ENCODE measurements at regions not wholly inside any gene's neighbourhood (a gene's known extent, or its start where the extent isn't known, plus 50 kb on each side); places are given as distances from the start of the nearest gene placed in this dataset.

DNA sequence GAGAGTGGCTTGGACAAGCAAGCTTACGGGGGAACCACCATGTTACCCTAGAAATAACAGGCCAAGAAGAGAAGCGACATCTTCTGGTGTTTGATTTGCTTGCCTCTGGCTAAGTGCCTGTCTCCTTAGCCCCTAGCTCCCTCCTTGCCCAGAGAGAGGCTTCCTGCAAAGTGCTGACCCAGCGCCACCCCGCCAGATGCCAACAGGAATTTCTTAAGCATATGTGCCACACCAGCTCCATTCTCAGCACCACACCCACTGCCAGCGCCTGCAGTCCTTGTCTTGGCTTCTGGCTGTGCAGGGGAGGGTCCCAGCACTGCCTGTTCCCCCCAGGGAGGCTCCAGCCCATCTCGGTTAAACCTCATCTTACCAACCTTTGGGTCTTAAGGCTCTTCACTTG is 74.2 kb upstream of the NCOR2 start:
- TF ChIP-seq, protein P1, sequence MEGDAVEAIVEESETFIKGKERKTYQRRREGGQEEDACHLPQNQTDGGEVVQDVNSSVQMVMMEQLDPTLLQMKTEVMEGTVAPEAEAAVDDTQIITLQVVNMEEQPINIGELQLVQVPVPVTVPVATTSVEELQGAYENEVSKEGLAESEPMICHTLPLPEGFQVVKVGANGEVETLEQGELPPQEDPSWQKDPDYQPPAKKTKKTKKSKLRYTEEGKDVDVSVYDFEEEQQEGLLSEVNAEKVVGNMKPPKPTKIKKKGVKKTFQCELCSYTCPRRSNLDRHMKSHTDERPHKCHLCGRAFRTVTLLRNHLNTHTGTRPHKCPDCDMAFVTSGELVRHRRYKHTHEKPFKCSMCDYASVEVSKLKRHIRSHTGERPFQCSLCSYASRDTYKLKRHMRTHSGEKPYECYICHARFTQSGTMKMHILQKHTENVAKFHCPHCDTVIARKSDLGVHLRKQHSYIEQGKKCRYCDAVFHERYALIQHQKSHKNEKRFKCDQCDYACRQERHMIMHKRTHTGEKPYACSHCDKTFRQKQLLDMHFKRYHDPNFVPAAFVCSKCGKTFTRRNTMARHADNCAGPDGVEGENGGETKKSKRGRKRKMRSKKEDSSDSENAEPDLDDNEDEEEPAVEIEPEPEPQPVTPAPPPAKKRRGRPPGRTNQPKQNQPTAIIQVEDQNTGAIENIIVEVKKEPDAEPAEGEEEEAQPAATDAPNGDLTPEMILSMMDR (IDR thresholded peaks at IDR 0.05; ENCODE audit: insufficient read depth, low read length): no peak
- TF ChIP-seq GABPA (IDR thresholded peaks at IDR 0.05; ENCODE audit: low read depth): no peak
- TF ChIP-seq, protein P2, sequence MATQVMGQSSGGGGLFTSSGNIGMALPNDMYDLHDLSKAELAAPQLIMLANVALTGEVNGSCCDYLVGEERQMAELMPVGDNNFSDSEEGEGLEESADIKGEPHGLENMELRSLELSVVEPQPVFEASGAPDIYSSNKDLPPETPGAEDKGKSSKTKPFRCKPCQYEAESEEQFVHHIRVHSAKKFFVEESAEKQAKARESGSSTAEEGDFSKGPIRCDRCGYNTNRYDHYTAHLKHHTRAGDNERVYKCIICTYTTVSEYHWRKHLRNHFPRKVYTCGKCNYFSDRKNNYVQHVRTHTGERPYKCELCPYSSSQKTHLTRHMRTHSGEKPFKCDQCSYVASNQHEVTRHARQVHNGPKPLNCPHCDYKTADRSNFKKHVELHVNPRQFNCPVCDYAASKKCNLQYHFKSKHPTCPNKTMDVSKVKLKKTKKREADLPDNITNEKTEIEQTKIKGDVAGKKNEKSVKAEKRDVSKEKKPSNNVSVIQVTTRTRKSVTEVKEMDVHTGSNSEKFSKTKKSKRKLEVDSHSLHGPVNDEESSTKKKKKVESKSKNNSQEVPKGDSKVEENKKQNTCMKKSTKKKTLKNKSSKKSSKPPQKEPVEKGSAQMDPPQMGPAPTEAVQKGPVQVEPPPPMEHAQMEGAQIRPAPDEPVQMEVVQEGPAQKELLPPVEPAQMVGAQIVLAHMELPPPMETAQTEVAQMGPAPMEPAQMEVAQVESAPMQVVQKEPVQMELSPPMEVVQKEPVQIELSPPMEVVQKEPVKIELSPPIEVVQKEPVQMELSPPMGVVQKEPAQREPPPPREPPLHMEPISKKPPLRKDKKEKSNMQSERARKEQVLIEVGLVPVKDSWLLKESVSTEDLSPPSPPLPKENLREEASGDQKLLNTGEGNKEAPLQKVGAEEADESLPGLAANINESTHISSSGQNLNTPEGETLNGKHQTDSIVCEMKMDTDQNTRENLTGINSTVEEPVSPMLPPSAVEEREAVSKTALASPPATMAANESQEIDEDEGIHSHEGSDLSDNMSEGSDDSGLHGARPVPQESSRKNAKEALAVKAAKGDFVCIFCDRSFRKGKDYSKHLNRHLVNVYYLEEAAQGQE (IDR thresholded peaks at IDR 0.05; ENCODE audit: insufficient replicate concordance, low read depth): no peak
- TF ChIP-seq POLR2AphosphoS5 (IDR thresholded peaks at IDR 0.05; ENCODE audit: low read depth): no peak
- TF ChIP-seq SPI1 (IDR thresholded peaks at IDR 0.05; ENCODE audit: borderline replicate concordance, low read depth): no peak
